Liver (tissue), 8 donors: ENCODE measurements at regions not wholly inside any gene's neighbourhood (a gene's known extent, or its start where the extent isn't known, plus 50 kb on each side); places are given as distances from the start of the nearest gene placed in this dataset.

Experiments used
- DNase-seq: peaks from one replicate; pipeline ENCODE4 v3.0.0-alpha.2; 2017; ENCODE audit warnings: low spot score
- H3K27ac ChIP-seq, 2 donors: one replicate each; pipeline ENCODE4 v1.7.0; 2013; ENCODE audit warnings: inconsistent platforms in 2 of 2, low read length in 2 of 2, control low read depth in 1 of 2, low read depth in 1 of 2, mild to moderate bottlenecking in 1 of 2
- H3K27me3 ChIP-seq, 4 donors: one replicate each; pipeline versions ENCODE4 v1.6.1 to v1.7.0; 2013; ENCODE audit warnings: low read length in 3 of 4, inconsistent platforms in 1 of 4, mild to moderate bottlenecking in 1 of 4, moderate library complexity in 1 of 4; ENCODE audit not compliant: control insufficient read depth in 4 of 4, insufficient read depth in 4 of 4
- H3K36me3 ChIP-seq, 4 donors: one replicate each; pipeline versions ENCODE4 v1.6.1 to v1.7.0; 2013; ENCODE audit warnings: low read length in 3 of 4, mild to moderate bottlenecking in 3 of 4, low read depth in 1 of 4, moderate library complexity in 1 of 4; ENCODE audit not compliant: control insufficient read depth in 4 of 4, insufficient read depth in 3 of 4
- H3K4me1 ChIP-seq, 4 donors: one replicate each; pipeline versions ENCODE4 v1.6.1 to v1.7.0; 2013; ENCODE audit warnings: low read length in 3 of 4, mild to moderate bottlenecking in 3 of 4, moderate library complexity in 1 of 4; ENCODE audit not compliant: control insufficient read depth in 4 of 4, insufficient read depth in 4 of 4
- H3K4me3 ChIP-seq, 3 donors: one replicate each; pipeline versions ENCODE4 v1.6.1 to v1.7.0; 2013; ENCODE audit warnings: low read length in 3 of 3, control low read depth in 1 of 3, low read depth in 1 of 3, mild to moderate bottlenecking in 1 of 3
- H3K9ac ChIP-seq, 2 donors: one replicate each; pipeline ENCODE4 v1.7.0; 2013; ENCODE audit warnings: low read length in 2 of 2, mild to moderate bottlenecking in 2 of 2, moderate library complexity in 2 of 2, control low read depth in 1 of 2, low read depth in 1 of 2
- H3K9me3 ChIP-seq, 4 donors: one replicate each; pipeline versions ENCODE4 v1.6.1 to v1.7.0; 2013; ENCODE audit warnings: low read length in 3 of 4; ENCODE audit not compliant: control insufficient read depth in 4 of 4
- EGR1 ChIP-seq, 2 donors: IDR thresholded peaks; 2 replicates each; pipeline ENCODE4 v1.6.1; 2016 to 2018; ENCODE audit warnings: antibody characterized with exemption in 2 of 2, low read depth in 2 of 2
- FOXA1 ChIP-seq: IDR thresholded peaks from 2 replicates; pipeline ENCODE4 v1.6.1; 2016; ENCODE audit warnings: antibody characterized with exemption
- FOXA2 ChIP-seq: IDR thresholded peaks from 2 replicates; pipeline ENCODE4 v1.6.1; 2016; ENCODE audit warnings: antibody characterized with exemption
- GABPA ChIP-seq, 2 donors: IDR thresholded peaks in 1 of 2; conservative IDR thresholded peaks in 1 of 2; 2 replicates each; pipeline ENCODE4 v1.6.1; 2016; ENCODE audit warnings: antibody characterized with exemption in 2 of 2, mild to moderate bottlenecking in 1 of 2, moderate library complexity in 1 of 2
- HNF4A ChIP-seq, 2 donors: conservative IDR thresholded peaks; 2 replicates each; pipeline ENCODE4 v1.6.1; 2016; ENCODE audit warnings: antibody characterized with exemption in 2 of 2, mild to moderate bottlenecking in 2 of 2
- HNF4G ChIP-seq: IDR thresholded peaks from 2 replicates; pipeline ENCODE4 v1.6.1; 2016; ENCODE audit warnings: antibody characterized with exemption
- JUND ChIP-seq, 2 donors: IDR thresholded peaks; 2 replicates each; pipeline ENCODE4 v1.6.1; 2016; ENCODE audit warnings: antibody characterized with exemption in 2 of 2
- NR2F2 ChIP-seq: IDR thresholded peaks from 2 replicates; pipeline ENCODE4 v1.6.1; 2016; ENCODE audit warnings: antibody characterized with exemption
- RAD21 ChIP-seq, 2 donors: IDR thresholded peaks; 2 replicates each; pipeline ENCODE4 v1.6.1; 2016; ENCODE audit warnings: antibody characterized with exemption in 2 of 2, mild to moderate bottlenecking in 2 of 2
- RXRA ChIP-seq, 2 donors: IDR thresholded peaks; 2 replicates each; pipeline ENCODE4 v1.6.1; 2017 to 2018; ENCODE audit warnings: antibody characterized with exemption in 2 of 2, mild to moderate bottlenecking in 1 of 2
- SP1 ChIP-seq: IDR thresholded peaks from 2 replicates; pipeline ENCODE4 v1.6.1; 2018; ENCODE audit warnings: antibody characterized with exemption, mild to moderate bottlenecking
- TAF1 ChIP-seq: conservative IDR thresholded peaks from 2 replicates; pipeline ENCODE4 v1.6.1; 2016; ENCODE audit warnings: antibody characterized with exemption, mild to moderate bottlenecking
- YY1 ChIP-seq: IDR thresholded peaks from 2 replicates; pipeline ENCODE4 v1.6.1; 2016; ENCODE audit warnings: antibody characterized with exemption, mild to moderate bottlenecking
- WGBS: extraction: QIAGEN DNeasy Blood & Tissue Kit; methylation state at CpG from one replicate; pipeline ENCODE4 v1.1.7; 2013; 5-methylcytosine and 5-hydroxymethylcytosine counted together
- TF ChIP-seq, protein P1 (sequence below): IDR thresholded peaks from 2 replicates; pipeline ENCODE4 v1.6.1; 2016; ENCODE audit warnings: antibody characterized with exemption
- TF ChIP-seq, protein P2 (sequence below): IDR thresholded peaks from 2 replicates; pipeline ENCODE4 v1.6.1; 2016; ENCODE audit warnings: antibody characterized with exemption
- TF ChIP-seq, protein P3 (sequence below): IDR thresholded peaks from 2 replicates; pipeline ENCODE4 v1.6.1; 2016; ENCODE audit warnings: antibody characterized with exemption, mild to moderate bottlenecking
- TF ChIP-seq, protein P4 (sequence below): fragments of 150-350 bp; IDR thresholded peaks from 2 replicates; pipeline ENCODE4 v1.5.1; 2017; ENCODE audit warnings: improper control_type of control experiment, low read depth, low read length; ENCODE audit not compliant: missing input control
- TF ChIP-seq, protein P5 (sequence below): IDR thresholded peaks from 2 replicates; pipeline ENCODE4 v1.6.1; 2016; ENCODE audit warnings: antibody characterized with exemption
- donor health status: healthy.
- donor health status: healthy.
- donor health status: healthy.
- donor health status: healthy.
- donor health status: healthy.

DNA sequence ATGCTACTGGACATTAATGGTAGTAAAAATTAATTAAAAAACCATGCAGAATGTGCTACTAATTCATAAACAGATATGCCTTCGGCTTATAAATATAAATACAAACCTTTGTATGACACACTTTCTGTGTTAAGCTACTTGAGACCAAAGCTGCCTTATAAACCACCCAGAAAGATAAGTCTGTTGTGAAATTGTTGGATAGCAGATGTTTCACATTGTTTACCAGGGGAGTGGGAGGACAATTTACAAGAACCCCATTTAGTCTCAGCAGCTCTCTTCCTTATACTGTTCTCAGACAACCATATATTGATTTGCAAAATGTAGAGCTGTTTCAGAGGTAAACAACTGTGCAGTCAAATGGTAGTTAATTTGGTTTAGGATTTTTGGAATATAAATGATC, 524.4 kb downstream of the PRR16 start:
- WGBS = 84% methylated on average over 1 of the region's 1 CpG
- H3K4me1 ChIP-seq = peaks cover 0 to 1% (median 0%) of the 10 kb centered on the region in 4 donors
- no peak overlapping the region for H3K27ac ChIP-seq
- H3K9me3 ChIP-seq = no peaks in the 10 kb centered on the region
- no peaks in the 10 kb centered on the region for H3K27me3 ChIP-seq
- no peaks in the 10 kb centered on the region for H3K36me3 ChIP-seq
- H3K9ac ChIP-seq = no peak overlapping the region
- no peak for DNase-seq
- TF ChIP-seq, protein P1, sequence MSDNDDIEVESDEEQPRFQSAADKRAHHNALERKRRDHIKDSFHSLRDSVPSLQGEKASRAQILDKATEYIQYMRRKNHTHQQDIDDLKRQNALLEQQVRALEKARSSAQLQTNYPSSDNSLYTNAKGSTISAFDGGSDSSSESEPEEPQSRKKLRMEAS = no peak
- no peak for TF ChIP-seq GABPA (IDR thresholded peaks at IDR 0.05 in 1 of 2, conservative IDR thresholded peaks at IDR 0.05 in 1 of 2)
- TF ChIP-seq, protein P2, sequence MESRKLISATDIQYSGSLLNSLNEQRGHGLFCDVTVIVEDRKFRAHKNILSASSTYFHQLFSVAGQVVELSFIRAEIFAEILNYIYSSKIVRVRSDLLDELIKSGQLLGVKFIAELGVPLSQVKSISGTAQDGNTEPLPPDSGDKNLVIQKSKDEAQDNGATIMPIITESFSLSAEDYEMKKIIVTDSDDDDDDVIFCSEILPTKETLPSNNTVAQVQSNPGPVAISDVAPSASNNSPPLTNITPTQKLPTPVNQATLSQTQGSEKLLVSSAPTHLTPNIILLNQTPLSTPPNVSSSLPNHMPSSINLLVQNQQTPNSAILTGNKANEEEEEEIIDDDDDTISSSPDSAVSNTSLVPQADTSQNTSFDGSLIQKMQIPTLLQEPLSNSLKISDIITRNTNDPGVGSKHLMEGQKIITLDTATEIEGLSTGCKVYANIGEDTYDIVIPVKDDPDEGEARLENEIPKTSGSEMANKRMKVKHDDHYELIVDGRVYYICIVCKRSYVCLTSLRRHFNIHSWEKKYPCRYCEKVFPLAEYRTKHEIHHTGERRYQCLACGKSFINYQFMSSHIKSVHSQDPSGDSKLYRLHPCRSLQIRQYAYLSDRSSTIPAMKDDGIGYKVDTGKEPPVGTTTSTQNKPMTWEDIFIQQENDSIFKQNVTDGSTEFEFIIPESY = no peak
- TF ChIP-seq, protein P3, sequence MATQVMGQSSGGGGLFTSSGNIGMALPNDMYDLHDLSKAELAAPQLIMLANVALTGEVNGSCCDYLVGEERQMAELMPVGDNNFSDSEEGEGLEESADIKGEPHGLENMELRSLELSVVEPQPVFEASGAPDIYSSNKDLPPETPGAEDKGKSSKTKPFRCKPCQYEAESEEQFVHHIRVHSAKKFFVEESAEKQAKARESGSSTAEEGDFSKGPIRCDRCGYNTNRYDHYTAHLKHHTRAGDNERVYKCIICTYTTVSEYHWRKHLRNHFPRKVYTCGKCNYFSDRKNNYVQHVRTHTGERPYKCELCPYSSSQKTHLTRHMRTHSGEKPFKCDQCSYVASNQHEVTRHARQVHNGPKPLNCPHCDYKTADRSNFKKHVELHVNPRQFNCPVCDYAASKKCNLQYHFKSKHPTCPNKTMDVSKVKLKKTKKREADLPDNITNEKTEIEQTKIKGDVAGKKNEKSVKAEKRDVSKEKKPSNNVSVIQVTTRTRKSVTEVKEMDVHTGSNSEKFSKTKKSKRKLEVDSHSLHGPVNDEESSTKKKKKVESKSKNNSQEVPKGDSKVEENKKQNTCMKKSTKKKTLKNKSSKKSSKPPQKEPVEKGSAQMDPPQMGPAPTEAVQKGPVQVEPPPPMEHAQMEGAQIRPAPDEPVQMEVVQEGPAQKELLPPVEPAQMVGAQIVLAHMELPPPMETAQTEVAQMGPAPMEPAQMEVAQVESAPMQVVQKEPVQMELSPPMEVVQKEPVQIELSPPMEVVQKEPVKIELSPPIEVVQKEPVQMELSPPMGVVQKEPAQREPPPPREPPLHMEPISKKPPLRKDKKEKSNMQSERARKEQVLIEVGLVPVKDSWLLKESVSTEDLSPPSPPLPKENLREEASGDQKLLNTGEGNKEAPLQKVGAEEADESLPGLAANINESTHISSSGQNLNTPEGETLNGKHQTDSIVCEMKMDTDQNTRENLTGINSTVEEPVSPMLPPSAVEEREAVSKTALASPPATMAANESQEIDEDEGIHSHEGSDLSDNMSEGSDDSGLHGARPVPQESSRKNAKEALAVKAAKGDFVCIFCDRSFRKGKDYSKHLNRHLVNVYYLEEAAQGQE = no peak
- TF ChIP-seq RXRA (IDR thresholded peaks at IDR 0.05) = no peak
- no peak for TF ChIP-seq TAF1
- no peak for TF ChIP-seq HNF4A (conservative IDR thresholded peaks at IDR 0.05)
- TF ChIP-seq EGR1 (IDR thresholded peaks at IDR 0.05; ENCODE audit: low read depth in 2 of 2) = no peak
- TF ChIP-seq, protein P4, sequence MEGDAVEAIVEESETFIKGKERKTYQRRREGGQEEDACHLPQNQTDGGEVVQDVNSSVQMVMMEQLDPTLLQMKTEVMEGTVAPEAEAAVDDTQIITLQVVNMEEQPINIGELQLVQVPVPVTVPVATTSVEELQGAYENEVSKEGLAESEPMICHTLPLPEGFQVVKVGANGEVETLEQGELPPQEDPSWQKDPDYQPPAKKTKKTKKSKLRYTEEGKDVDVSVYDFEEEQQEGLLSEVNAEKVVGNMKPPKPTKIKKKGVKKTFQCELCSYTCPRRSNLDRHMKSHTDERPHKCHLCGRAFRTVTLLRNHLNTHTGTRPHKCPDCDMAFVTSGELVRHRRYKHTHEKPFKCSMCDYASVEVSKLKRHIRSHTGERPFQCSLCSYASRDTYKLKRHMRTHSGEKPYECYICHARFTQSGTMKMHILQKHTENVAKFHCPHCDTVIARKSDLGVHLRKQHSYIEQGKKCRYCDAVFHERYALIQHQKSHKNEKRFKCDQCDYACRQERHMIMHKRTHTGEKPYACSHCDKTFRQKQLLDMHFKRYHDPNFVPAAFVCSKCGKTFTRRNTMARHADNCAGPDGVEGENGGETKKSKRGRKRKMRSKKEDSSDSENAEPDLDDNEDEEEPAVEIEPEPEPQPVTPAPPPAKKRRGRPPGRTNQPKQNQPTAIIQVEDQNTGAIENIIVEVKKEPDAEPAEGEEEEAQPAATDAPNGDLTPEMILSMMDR = no peak
- TF ChIP-seq FOXA1 = no peak
- TF ChIP-seq YY1 = no peak
- no peak for TF ChIP-seq JUND (IDR thresholded peaks at IDR 0.05)
- no peak overlapping the region for H3K4me3 ChIP-seq

DNA sequence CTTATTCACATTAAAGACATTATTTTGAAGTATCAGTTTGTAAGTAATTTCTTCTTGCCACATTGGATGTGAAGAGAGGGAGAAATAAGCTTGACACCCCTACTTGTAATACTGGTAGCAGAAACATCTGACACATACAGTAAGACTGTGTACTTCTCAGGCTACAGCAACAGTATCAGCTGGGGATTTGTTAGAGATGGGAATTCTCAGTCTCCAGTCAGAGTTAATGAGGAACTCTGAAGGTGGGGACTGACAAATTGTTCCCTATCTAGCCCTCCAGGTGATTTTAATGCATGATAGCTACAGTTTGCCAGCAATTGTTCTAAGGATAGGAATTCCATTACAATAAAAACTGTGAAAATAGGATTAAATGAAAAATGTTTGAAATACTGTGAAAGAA, 524.8 kb downstream of the PRR16 start:
- Histone ChIP-seq H3K9me3 (no peaks in the 10 kb centered on the region), H3K27ac (no peak overlapping the region), H3K4me1 (peaks cover 0 to 1% (median 0%) of the 10 kb centered on the region in 4 donors), H3K9ac (no peak overlapping the region), H3K27me3 (no peaks in the 10 kb centered on the region), H3K36me3 (no peaks in the 10 kb centered on the region), H3K4me3 (no peak overlapping the region)
- TF ChIP-seq, protein P5, sequence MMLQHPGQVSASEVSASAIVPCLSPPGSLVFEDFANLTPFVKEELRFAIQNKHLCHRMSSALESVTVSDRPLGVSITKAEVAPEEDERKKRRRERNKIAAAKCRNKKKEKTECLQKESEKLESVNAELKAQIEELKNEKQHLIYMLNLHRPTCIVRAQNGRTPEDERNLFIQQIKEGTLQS = no peak
- no peak for TF ChIP-seq FOXA1
- TF ChIP-seq, protein P3 = no peak
- TF ChIP-seq HNF4G = no peak
- TF ChIP-seq HNF4A (conservative IDR thresholded peaks at IDR 0.05) = no peak
- no peak for TF ChIP-seq TAF1
- TF ChIP-seq JUND (IDR thresholded peaks at IDR 0.05) = no peak
- no peak for TF ChIP-seq GABPA (IDR thresholded peaks at IDR 0.05 in 1 of 2, conservative IDR thresholded peaks at IDR 0.05 in 1 of 2)
- TF ChIP-seq, protein P1 = no peak
- TF ChIP-seq RAD21 (IDR thresholded peaks at IDR 0.05) = no peak
- TF ChIP-seq RXRA (IDR thresholded peaks at IDR 0.05) = no peak
- TF ChIP-seq SP1 = no peak
- no peak for TF ChIP-seq FOXA2
- TF ChIP-seq, protein P2 = no peak
- no peak for TF ChIP-seq NR2F2
- no peak for DNase-seq
